PC-9 (cell line): ENCODE measurements at regions not wholly inside any gene's neighbourhood (a gene's known extent, or its start where the extent isn't known, plus 50 kb on each side); places are given as distances from the start of the nearest gene placed in this dataset.
"Not testable (repeated sequence)": the region's sequence is repeated elsewhere in the genome, so short reads cannot be mapped to it uniquely, and the experiment has no call there.

Source experiments
- BruUV-seq: library from RNA; stranded (reverse); fragments of 400-500 nt; replicated peaks from 2 replicates; lab custom pipeline; 2021; lab: Mats Ljungman, UMichigan
- CTCF ChIA-PET: fragments of 300-600 bp; sonication (Branson Sonifier 250); formaldehyde crosslinking; loops from one replicate; lab custom pipeline; 2022; ENCODE audit warnings: antibody characterized with exemption; lab: Charles Lee
- POLR2A ChIA-PET: fragments of 300-600 bp; sonication (Branson Sonifier 250); formaldehyde crosslinking; loops from one replicate; lab custom pipeline; 2022; ENCODE audit warnings: antibody characterized with exemption; ENCODE audit not compliant: unreplicated experiment; lab: Charles Lee
- DNase-seq, 2 experiments: peaks; one replicate each; pipeline versions ENCODE4 v3.0.0 to v3.0.0-alpha.2; 2015 to 2022; ENCODE audit warnings: mixed read lengths in 1 of 2
- H2AFZ ChIP-seq: fragments of 200-600 bp; sonication (generic); 2 replicates; pipeline ENCODE4 v1.8.1; 2017; ENCODE audit warnings: antibody characterized with exemption
- H3F3A ChIP-seq: fragments of 200-600 bp; sonication (generic); 2 replicates; pipeline ENCODE4 v1.8.1; 2017; ENCODE audit warnings: antibody characterized with exemption, mild to moderate bottlenecking, low read depth; ENCODE audit not compliant: insufficient read depth
- H3K27ac ChIP-seq: fragments of 200-600 bp; sonication (generic); 2 replicates; pipeline ENCODE4 v1.6.1; 2016; ENCODE audit warnings: mixed run types
- H3K27me3 ChIP-seq: fragments of 200-600 bp; sonication (generic); 2 replicates; pipeline ENCODE4 v1.6.1; 2016; ENCODE audit warnings: low read depth, mixed run types; ENCODE audit not compliant: insufficient read depth
- H3K36me3 ChIP-seq: fragments of 200-600 bp; sonication (generic); 2 replicates; pipeline ENCODE4 v1.6.1; 2016; ENCODE audit warnings: low read depth, mixed run types
- H3K4me1 ChIP-seq: fragments of 200-600 bp; sonication (generic); replicated peaks from 2 replicates; pipeline ENCODE4 v1.6.1; 2016; ENCODE audit warnings: mixed run types; ENCODE audit not compliant: insufficient read depth
- H3K4me2 ChIP-seq: fragments of 200-600 bp; sonication (generic); 2 replicates; pipeline ENCODE4 v1.6.1; 2017; ENCODE audit warnings: mixed run types
- H3K4me3 ChIP-seq: fragments of 200-600 bp; sonication (generic); 2 replicates; pipeline ENCODE4 v1.6.1; 2016; ENCODE audit warnings: mixed run types
- H3K79me2 ChIP-seq: fragments of 200-600 bp; sonication (generic); 2 replicates; pipeline ENCODE4 v1.6.1; 2017; ENCODE audit warnings: low read depth, mixed run types
- H3K9me2 ChIP-seq: fragments of 200-600 bp; sonication (generic); 2 replicates; pipeline ENCODE4 v1.8.1; 2017; ENCODE audit warnings: mild to moderate bottlenecking; ENCODE audit not compliant: insufficient read depth
- H3K9me3 ChIP-seq: fragments of 200-600 bp; sonication (generic); 2 replicates; pipeline ENCODE4 v1.8.1; 2016; ENCODE audit warnings: low read depth; ENCODE audit not compliant: insufficient read depth
- H4K20me1 ChIP-seq: fragments of 200-600 bp; sonication (generic); 2 replicates; pipeline ENCODE4 v1.8.1; 2017; ENCODE audit not compliant: insufficient read depth
- EZH2 ChIP-seq: fragments of 200-600 bp; sonication (generic); IDR thresholded peaks from 2 replicates; pipeline ENCODE4 v1.8.0; 2017; ENCODE audit warnings: antibody characterized with exemption, low read depth
- intact Hi-C: fragments of 100-400 bp; cut with micrococcal nuclease; formaldehyde crosslinking; loops from one replicate; pipeline ENCODE4 v1.10.0; 2022; ENCODE audit not compliant: unreplicated experiment
- TF ChIP-seq, protein P1 (sequence below): fragments of 200-600 bp; sonication (generic); conservative IDR thresholded peaks from 2 replicates; pipeline ENCODE4 v1.6.1; 2017; ENCODE audit warnings: mixed run types, antibody characterized with exemption, mild to moderate bottlenecking, moderate library complexity

DNA sequence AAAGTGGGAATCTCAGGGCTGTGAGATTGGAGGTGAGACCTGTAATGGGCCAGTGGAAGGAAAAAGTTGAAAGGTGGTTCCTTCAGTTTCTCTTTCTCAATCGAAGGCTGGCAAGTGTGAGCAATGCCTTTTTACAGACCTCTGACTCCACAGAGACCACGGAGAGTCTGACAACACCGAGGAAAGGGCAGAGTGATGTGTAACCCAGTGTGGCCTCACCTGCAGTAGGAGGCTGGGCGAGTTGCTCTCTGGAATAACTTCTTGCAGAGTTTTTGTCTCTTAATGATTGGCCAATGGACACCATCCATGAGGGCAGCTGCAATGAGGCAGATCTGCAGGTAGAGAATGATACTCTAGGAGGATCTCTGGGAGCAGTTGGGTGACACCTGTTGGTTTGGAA lies 115.8 kb downstream of the CRYBB2 start:
- DNase-seq, POLR2A ChIA-PET, H3K9me3 ChIP-seq, H3K9me2 ChIP-seq, H4K20me1 ChIP-seq, H2AFZ ChIP-seq, H3K27ac ChIP-seq, H3K36me3 ChIP-seq, intact Hi-C loops, CTCF ChIA-PET, H3F3A ChIP-seq, H3K4me2 ChIP-seq, H3K27me3 ChIP-seq, H3K4me3 ChIP-seq, BruUV-seq, H3K4me1 ChIP-seq, H3K79me2 ChIP-seq: not testable (repeated sequence)

DNA sequence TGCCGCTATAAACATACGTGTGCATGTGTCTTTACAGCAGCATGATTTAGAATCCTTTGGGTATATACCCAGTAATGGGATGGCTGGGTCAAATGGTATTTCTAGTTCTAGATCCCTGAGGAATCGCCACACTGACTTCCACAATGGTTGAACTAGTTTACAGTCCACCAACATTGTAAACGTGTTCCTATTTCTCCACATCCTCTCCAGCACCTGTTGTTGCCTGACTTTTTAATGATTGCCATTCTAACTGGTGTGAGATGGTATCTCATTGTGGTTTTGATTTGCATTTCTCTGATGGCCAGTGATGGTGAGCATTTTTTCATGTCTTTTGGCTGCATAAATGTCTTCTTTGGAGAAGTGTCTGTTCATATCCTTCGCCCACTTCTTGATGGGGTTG lies 121.1 kb downstream of the CRYBB2 start:
- H2AFZ ChIP-seq, H4K20me1 ChIP-seq, H3K9me2 ChIP-seq, H3K36me3 ChIP-seq, H3K79me2 ChIP-seq, H3K27me3 ChIP-seq, intact Hi-C loops, H3K9me3 ChIP-seq, CTCF ChIA-PET, DNase-seq, H3F3A ChIP-seq, H3K4me3 ChIP-seq, H3K4me2 ChIP-seq, H3K4me1 ChIP-seq, BruUV-seq, POLR2A ChIA-PET, H3K27ac ChIP-seq: not testable (repeated sequence)

DNA sequence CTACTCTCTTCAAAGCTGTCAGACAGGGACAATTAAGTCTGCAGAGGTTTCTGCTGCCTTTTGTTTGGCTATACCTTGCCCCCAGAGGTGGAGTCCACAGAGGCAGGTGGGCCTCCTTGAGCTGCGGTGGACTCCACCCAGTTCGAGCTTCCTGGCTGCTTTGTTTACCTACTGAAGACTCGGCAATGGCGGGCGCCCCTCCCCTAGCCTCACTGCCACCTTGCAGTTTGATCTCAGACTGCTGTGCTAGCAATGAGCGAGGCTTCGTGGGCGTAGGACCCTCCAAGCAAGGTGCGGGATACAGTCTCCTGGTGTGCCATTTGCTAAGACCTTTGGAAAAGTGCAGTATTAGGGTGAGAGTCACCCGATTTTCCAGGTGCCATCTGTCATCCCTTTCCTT lies 124.9 kb downstream of the CRYBB2 start:
- H3K9me3 ChIP-seq, H3K9me2 ChIP-seq, H3K4me2 ChIP-seq, H3F3A ChIP-seq, H3K4me3 ChIP-seq, CTCF ChIA-PET, H3K27ac ChIP-seq, BruUV-seq, H4K20me1 ChIP-seq, H3K27me3 ChIP-seq, POLR2A ChIA-PET, H3K4me1 ChIP-seq, H2AFZ ChIP-seq, H3K36me3 ChIP-seq, intact Hi-C loops, H3K79me2 ChIP-seq, DNase-seq: not testable (repeated sequence)

DNA sequence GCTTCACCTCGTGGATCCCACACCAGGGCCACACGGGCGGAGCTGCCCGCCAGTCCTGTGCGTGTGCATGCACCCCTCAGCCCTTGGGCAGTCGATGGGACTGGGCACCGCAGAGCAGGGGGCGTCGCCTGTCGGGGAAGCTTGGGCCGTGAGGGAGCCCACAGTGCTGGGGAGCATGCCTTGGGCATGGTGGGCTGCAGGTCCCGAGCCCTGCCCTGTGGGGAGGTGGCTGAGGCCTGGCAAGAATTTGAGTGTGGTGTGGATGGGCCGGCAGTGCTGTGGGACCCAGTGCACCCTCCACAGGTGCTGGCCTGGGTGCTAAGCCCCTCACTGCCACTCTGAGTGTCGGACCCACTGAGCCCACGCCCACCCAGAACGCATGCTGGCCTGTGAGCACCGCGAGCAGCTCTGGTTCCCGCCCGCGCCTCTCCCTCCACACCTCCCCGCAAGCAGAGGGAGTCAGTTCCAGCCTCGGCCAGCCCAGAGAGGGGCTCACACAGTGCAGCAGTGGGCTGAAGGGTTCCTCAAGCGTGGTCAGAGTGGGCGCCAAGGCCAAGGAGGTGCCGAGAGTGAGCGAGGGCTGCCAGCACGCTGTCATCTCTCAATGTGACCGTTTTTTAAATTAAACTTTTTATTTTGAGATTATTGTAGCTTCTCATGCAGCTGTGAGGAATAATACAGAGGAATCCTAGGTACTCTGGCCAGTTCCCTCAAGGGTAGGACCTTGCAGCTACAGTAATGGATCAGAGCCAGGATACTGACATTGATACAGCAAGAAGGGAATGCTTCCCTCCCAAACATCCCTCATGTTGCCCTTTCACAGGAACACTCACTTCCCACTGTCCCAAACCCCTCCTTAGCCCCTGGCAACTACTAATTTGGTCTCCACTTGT lies 127.7 kb downstream of the CRYBB2 start:
- no peaks in the 10 kb centered on the region for H3F3A ChIP-seq
- H3K27me3 ChIP-seq = no peaks in the 10 kb centered on the region
- H3K4me2 ChIP-seq = no peak overlapping the region
- no peak for TF ChIP-seq EZH2
- TF ChIP-seq, protein P1, sequence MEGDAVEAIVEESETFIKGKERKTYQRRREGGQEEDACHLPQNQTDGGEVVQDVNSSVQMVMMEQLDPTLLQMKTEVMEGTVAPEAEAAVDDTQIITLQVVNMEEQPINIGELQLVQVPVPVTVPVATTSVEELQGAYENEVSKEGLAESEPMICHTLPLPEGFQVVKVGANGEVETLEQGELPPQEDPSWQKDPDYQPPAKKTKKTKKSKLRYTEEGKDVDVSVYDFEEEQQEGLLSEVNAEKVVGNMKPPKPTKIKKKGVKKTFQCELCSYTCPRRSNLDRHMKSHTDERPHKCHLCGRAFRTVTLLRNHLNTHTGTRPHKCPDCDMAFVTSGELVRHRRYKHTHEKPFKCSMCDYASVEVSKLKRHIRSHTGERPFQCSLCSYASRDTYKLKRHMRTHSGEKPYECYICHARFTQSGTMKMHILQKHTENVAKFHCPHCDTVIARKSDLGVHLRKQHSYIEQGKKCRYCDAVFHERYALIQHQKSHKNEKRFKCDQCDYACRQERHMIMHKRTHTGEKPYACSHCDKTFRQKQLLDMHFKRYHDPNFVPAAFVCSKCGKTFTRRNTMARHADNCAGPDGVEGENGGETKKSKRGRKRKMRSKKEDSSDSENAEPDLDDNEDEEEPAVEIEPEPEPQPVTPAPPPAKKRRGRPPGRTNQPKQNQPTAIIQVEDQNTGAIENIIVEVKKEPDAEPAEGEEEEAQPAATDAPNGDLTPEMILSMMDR = no peak
- no peak overlapping the region for H3K27ac ChIP-seq
- intact Hi-C loops = no loop called here
- CTCF ChIA-PET = no interaction called here
- no TSS peak for BruUV-seq
- no peaks in the 10 kb centered on the region; the same call in 1 of the 2 replicates for H3K9me3 ChIP-seq
- H3K4me1 ChIP-seq = no peaks in the 10 kb centered on the region
- H3K4me3 ChIP-seq = no peak overlapping the region
- no peaks in the 10 kb centered on the region for H3K36me3 ChIP-seq
- H3K9me2 ChIP-seq = no peaks in the 10 kb centered on the region
- no peaks in the 10 kb centered on the region for H3K79me2 ChIP-seq
- H4K20me1 ChIP-seq = no peaks in the 10 kb centered on the region
- H2AFZ ChIP-seq = no peak overlapping the region
- POLR2A ChIA-PET = no interaction called here
- no peak for DNase-seq
